Skeletal muscle satellite cell (primary cell): ENCODE measurements at regions not wholly inside any gene's neighbourhood (a gene's known extent, or its start where the extent isn't known, plus 50 kb on each side); places are given as distances from the start of the nearest gene placed in this dataset. TPM values are rescaled to one million over a fixed set of nuclear protein-coding genes. Genes with fewer than 3 reads are reported as not detected.

Experiments
- H3K27me3 ChIP-seq: 2 replicates; pipeline ENCODE4 v1.7.0; 2013; ENCODE audit warnings: low read length; ENCODE audit not compliant: control insufficient read depth, insufficient read depth
- H3K36me3 ChIP-seq: 2 replicates; pipeline ENCODE4 v1.7.0; 2013; ENCODE audit warnings: mild to moderate bottlenecking, control low read depth, low read length; ENCODE audit not compliant: insufficient read depth
- H3K4me1 ChIP-seq: 2 replicates; pipeline ENCODE4 v1.7.0; 2013; ENCODE audit warnings: low read length; ENCODE audit not compliant: control insufficient read depth, insufficient read depth
- H3K4me2 ChIP-seq: 2 replicates; pipeline ENCODE4 v1.7.0; 2013; ENCODE audit warnings: mild to moderate bottlenecking, low read length
- H3K4me3 ChIP-seq: 2 replicates; pipeline ENCODE4 v1.7.0; 2013; ENCODE audit warnings: low read length
- H3K9ac ChIP-seq: 2 replicates; pipeline ENCODE4 v1.7.0; 2013; ENCODE audit warnings: mild to moderate bottlenecking, low read depth, low read length, moderate library complexity
- H3K9me3 ChIP-seq: replicated peaks from 2 replicates; pipeline ENCODE4 v1.7.0; 2013; ENCODE audit warnings: mild to moderate bottlenecking, control low read depth, low read length
- small RNA-seq: library from RNA; depleted of rRNA; stranded (forward); fragments of <200 nt; gene quantifications from one replicate; pipeline ENCODE3, GENCODE V24; 2012

GRCh38 chr4:1463088-1463926 is 57.1 kb upstream of the NKX1-1 start:
- Histone ChIP-seq H3K36me3 (no peaks in the 10 kb centered on the region), H3K4me2 (no peak overlapping the region), H3K27me3 (peaks cover 61% of the 10 kb centered on the region), H3K4me1 (no peaks in the 10 kb centered on the region), H3K9ac (no peak overlapping the region), H3K9me3 (no peaks in the 10 kb centered on the region), H3K4me3 (no peak overlapping the region)

GRCh38 chr4:1462768-1463075 is 56.5 kb upstream of the NKX1-1 start:
- H3K27me3 ChIP-seq: peaks cover 67% of the 10 kb centered on the region
- no peaks in the 10 kb centered on the region for H3K4me1 ChIP-seq
- H3K9ac ChIP-seq: no peak overlapping the region
- no peak overlapping the region for H3K4me2 ChIP-seq
- no peaks in the 10 kb centered on the region for H3K36me3 ChIP-seq
- no peak overlapping the region for H3K4me3 ChIP-seq
- no peaks in the 10 kb centered on the region for H3K9me3 ChIP-seq

- Histone ChIP-seq H3K27me3 (peaks cover 71% of the 10 kb centered on the region), H3K4me2 (no peak overlapping the region), H3K9me3 (no peaks in the 10 kb centered on the region), H3K4me3 (no peak overlapping the region), H3K4me1 (no peaks in the 10 kb centered on the region), H3K36me3 (no peaks in the 10 kb centered on the region), H3K9ac (no peak overlapping the region)
Measured at GRCh38 chr4:1462009-1462767, 55.9 kb upstream of the NKX1-1 start.

- Histone ChIP-seq H3K27me3 (peaks cover 80% of the 10 kb centered on the region), H3K36me3 (no peaks in the 10 kb centered on the region), H3K9ac (no peak overlapping the region), H3K4me3 (no peak overlapping the region), H3K9me3 (no peaks in the 10 kb centered on the region), H3K4me1 (no peaks in the 10 kb centered on the region), H3K4me2 (no peak overlapping the region)
Measured at GRCh38 chr4:1460967-1461868, 55.0 kb upstream of the NKX1-1 start.

- Histone ChIP-seq H3K4me3 (no peak overlapping the region), H3K27me3 (peaks cover 77% of the 10 kb centered on the region), H3K4me1 (no peaks in the 10 kb centered on the region), H3K9me3 (no peaks in the 10 kb centered on the region), H3K9ac (no peak overlapping the region), H3K36me3 (no peaks in the 10 kb centered on the region), H3K4me2 (no peak overlapping the region)
Measured at GRCh38 chr4:1459722-1460511, 53.7 kb upstream of the NKX1-1 start.

GRCh38 chr4:1459081-1459721 is 53.0 kb upstream of the NKX1-1 start:
- Histone ChIP-seq H3K36me3 (no peaks in the 10 kb centered on the region), H3K4me1 (no peaks in the 10 kb centered on the region), H3K4me3 (no peak overlapping the region), H3K27me3 (peaks cover 76% of the 10 kb centered on the region), H3K9me3 (no peaks in the 10 kb centered on the region), H3K9ac (no peak overlapping the region), H3K4me2 (no peak overlapping the region)

- no peaks in the 10 kb centered on the region for H3K4me1 ChIP-seq
- no peaks in the 10 kb centered on the region for H3K9me3 ChIP-seq
- no peaks in the 10 kb centered on the region for H3K36me3 ChIP-seq
- H3K27me3 ChIP-seq: peaks cover 76% of the 10 kb centered on the region
- H3K4me3 ChIP-seq: no peak overlapping the region
- H3K9ac ChIP-seq: no peak overlapping the region
- no peak overlapping the region for H3K4me2 ChIP-seq
Measured at GRCh38 chr4:1458581-1458980, 52.3 kb upstream of the NKX1-1 start.

Small RNA genes lying in the stretch of these regions (small RNA-seq; reads per million reads assigned to genes)
- gene AC147067.2: not detected
